ENCODE measurements at regions not wholly inside any gene's neighbourhood (a gene's known extent, or its start where the extent isn't known, plus 50 kb on each side); places are given as distances from the start of the nearest gene placed in this dataset.

DNA sequence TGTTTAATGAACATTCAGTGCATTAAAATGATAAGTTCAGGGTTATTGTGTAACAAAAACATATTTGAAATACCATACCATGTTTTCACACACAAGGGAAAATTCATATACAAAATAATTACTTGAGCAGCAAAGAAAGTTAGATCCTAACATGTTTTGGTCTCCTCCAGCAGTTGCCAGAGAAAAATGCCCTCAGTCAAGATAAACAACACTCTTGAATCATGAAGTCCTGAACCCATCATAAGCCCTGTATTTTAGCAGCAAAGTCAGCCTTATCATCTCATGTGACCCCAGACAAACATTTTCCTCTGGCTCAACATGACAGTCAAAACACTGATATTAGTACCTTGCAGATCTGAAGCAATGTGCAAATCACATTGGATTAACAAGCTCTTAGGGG is 1541.1 kb upstream of the WWC1 start:
- TF ChIP-seq SMARCA5 (IDR thresholded peaks at IDR 0.05) = no peak
- TF ChIP-seq POLR2AphosphoS5 (IDR thresholded peaks at IDR 0.05; ENCODE audit: low read length) = no peak
- TF ChIP-seq RCOR1 (conservative IDR thresholded peaks at IDR 0.05; ENCODE audit: low read depth, low read length) = no peak
- TF ChIP-seq, protein P1, sequence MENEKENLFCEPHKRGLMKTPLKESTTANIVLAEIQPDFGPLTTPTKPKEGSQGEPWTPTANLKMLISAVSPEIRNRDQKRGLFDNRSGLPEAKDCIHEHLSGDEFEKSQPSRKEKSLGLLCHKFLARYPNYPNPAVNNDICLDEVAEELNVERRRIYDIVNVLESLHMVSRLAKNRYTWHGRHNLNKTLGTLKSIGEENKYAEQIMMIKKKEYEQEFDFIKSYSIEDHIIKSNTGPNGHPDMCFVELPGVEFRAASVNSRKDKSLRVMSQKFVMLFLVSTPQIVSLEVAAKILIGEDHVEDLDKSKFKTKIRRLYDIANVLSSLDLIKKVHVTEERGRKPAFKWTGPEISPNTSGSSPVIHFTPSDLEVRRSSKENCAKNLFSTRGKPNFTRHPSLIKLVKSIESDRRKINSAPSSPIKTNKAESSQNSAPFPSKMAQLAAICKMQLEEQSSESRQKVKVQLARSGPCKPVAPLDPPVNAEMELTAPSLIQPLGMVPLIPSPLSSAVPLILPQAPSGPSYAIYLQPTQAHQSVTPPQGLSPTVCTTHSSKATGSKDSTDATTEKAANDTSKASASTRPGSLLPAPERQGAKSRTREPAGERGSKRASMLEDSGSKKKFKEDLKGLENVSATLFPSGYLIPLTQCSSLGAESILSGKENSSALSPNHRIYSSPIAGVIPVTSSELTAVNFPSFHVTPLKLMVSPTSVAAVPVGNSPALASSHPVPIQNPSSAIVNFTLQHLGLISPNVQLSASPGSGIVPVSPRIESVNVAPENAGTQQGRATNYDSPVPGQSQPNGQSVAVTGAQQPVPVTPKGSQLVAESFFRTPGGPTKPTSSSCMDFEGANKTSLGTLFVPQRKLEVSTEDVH (IDR thresholded peaks at IDR 0.05; ENCODE audit: low read depth, partially characterized antibody) = no peak
- TF ChIP-seq CEBPB (IDR thresholded peaks at IDR 0.05; ENCODE audit: borderline replicate concordance in 1 of 2, low read depth in 2 of 2, low read length in 2 of 2) = no peak
- no peak for TF ChIP-seq HDAC6 (IDR thresholded peaks at IDR 0.05; ENCODE audit: unreplicated experiment)
- TF ChIP-seq USF1 (IDR thresholded peaks at IDR 0.05; ENCODE audit: borderline replicate concordance, extremely low read length, insufficient read depth, low read depth, low read length) = no peak
- TF ChIP-seq ETV6 (conservative IDR thresholded peaks at IDR 0.05 in 1 of 2, IDR thresholded peaks at IDR 0.05 in 1 of 2; ENCODE audit: borderline replicate concordance in 1 of 2, low read depth in 1 of 2) = no peak

Data from GM12878 (cell line).